ENCODE measurements at regions not wholly inside any gene's neighbourhood (a gene's known extent, or its start where the extent isn't known, plus 50 kb on each side); places are given as distances from the start of the nearest gene placed in this dataset.
A peak's percentile ranks its signal among the peaks of the same experiment; 100 is the strongest.

DNA sequence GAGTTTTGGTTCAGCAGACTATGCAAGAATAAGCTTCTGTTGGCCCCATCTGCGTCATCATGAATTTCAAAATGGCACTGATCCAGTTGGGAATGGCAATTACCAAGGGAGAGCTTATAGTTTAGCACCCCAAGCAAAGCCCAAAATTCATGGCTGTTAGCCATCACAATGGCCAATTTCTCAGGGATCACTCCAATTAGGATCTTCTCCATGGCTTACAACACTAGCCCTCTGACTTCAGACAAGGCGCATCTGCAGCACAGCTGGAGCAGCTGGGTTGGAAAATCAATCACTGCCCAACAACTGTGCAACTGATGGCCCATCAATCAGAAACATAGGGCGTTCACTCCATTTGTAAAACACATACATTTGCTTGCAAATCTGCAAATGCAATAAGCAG, 273.6 kb downstream of the SRBD1 start:
- H3K27ac ChIP-seq (ENCODE audit: low read length), result no peak overlapping the region

DNA sequence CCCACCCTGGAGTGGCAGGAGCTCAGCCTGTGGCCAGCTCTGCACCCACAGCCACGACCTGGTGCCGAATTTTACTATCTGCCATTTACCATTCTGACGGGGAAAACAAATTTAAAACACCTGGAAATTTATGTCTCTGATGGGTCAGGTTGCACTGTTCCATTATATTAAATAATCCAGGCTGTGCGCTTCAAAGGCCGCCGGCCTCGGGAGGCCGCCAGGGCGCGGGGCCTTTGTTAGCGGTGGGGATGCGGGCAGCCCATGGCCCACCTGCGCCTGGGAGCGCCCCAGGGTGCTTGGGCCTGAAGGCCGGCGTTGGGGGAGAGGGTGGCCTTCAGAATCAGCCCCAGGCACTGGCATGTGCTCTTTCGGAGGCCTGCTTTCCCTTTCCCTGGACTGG, 276.9 kb downstream of the SRBD1 start:
- Histone ChIP-seq H3K4me3 (ENCODE audit: low read length) (no peak overlapping the region), H3K9me3 (replicated peaks; ENCODE audit: control insufficient read depth, low read depth, low read length) (no peaks in the 10 kb centered on the region), H3K27ac (ENCODE audit: low read length) (no peak overlapping the region), H3K4me1 (ENCODE audit: control insufficient read depth, insufficient read depth, low read length) (peaks cover 46% of the 10 kb centered on the region), H3K36me3 (ENCODE audit: control insufficient read depth, insufficient read depth, low read length) (no peaks in the 10 kb centered on the region), H3K27me3 (ENCODE audit: control insufficient read depth, insufficient read depth, low read length) (peaks cover 11% of the 10 kb centered on the region)
- no peak for DNase-seq
- WGBS (ENCODE audit: insufficient coverage), result 78% methylated on average over 13 of the region's 17 CpGs

More for the DNA sequence above, 273.6 kb downstream of the SRBD1 start:
- 41% methylated on average over 3 of the region's 3 CpGs for WGBS (ENCODE audit: insufficient coverage)
- no peaks in the 10 kb centered on the region for H3K9me3 ChIP-seq (replicated peaks; ENCODE audit: control insufficient read depth, low read depth, low read length)
- H3K4me1 ChIP-seq (ENCODE audit: control insufficient read depth, insufficient read depth, low read length), result peaks cover 33% of the 10 kb centered on the region
- no peak overlapping the region for H3K4me3 ChIP-seq (ENCODE audit: low read length)
- DNase-seq, result peak; percentile 95
- H3K36me3 ChIP-seq (ENCODE audit: control insufficient read depth, insufficient read depth, low read length), result no peaks in the 10 kb centered on the region
- H3K27me3 ChIP-seq (ENCODE audit: control insufficient read depth, insufficient read depth, low read length), result peaks cover 16% of the 10 kb centered on the region

DNA sequence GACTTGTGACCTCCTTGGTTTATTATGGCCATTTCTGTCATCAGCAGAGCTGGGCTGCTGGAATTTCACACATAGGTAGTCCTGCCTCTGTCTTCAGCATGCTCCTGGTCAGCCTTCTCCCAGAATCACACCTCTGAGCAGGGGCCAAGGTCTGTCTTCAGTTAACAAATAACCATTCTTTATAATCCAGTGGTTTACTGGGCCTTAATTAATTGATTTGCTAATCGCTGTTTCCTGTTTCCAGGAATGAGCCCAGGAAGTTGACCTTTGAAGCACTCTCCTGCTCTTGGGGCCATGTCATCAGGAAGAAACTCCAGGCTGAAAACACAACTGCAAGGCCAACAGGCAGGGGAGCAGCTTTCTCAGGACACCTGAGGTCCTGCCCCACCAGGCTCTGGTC, 278.5 kb downstream of the SRBD1 start:
- H3K9me3 ChIP-seq (replicated peaks; ENCODE audit: control insufficient read depth, low read depth, low read length), result no peaks in the 10 kb centered on the region
- no peak for DNase-seq
- peaks cover 10% of the 10 kb centered on the region for H3K27me3 ChIP-seq (ENCODE audit: control insufficient read depth, insufficient read depth, low read length)
- no CpG with 5 or more reads among the region's 1 CpG for WGBS (ENCODE audit: insufficient coverage)
- peaks cover 40% of the 10 kb centered on the region for H3K4me1 ChIP-seq (ENCODE audit: control insufficient read depth, insufficient read depth, low read length)
- no peaks in the 10 kb centered on the region for H3K36me3 ChIP-seq (ENCODE audit: control insufficient read depth, insufficient read depth, low read length)
- no peak overlapping the region for H3K4me3 ChIP-seq (ENCODE audit: low read length)
- no peak overlapping the region for H3K27ac ChIP-seq (ENCODE audit: low read length)

DNA sequence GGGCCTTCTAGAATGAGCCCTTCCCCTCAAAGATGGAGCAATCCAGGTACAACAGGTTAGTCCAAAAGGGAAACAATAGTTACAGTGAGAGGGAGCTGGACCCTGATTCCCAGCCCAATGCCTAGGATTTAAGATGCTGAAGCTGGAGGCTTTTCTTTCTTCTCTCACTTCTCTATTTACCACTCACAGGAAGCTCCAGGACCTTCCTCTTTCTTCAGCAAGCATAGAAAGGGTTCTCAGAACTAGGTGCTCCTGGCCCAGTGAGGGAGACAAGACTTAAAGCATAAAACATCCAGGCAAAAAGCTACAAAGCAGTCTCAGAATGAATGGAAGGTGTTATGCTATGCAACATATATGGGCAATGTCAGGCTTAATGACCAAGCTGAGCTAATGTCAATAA, 279.0 kb downstream of the SRBD1 start:
- Histone ChIP-seq H3K9me3 (replicated peaks; ENCODE audit: control insufficient read depth, low read depth, low read length) (no peaks in the 10 kb centered on the region), H3K27me3 (ENCODE audit: control insufficient read depth, insufficient read depth, low read length) (peaks cover 11% of the 10 kb centered on the region), H3K4me3 (ENCODE audit: low read length) (no peak overlapping the region), H3K4me1 (ENCODE audit: control insufficient read depth, insufficient read depth, low read length) (peaks cover 37% of the 10 kb centered on the region), H3K36me3 (ENCODE audit: control insufficient read depth, insufficient read depth, low read length) (no peaks in the 10 kb centered on the region), H3K27ac (ENCODE audit: low read length) (no peak overlapping the region)
- DNase-seq, result no peak

DNA sequence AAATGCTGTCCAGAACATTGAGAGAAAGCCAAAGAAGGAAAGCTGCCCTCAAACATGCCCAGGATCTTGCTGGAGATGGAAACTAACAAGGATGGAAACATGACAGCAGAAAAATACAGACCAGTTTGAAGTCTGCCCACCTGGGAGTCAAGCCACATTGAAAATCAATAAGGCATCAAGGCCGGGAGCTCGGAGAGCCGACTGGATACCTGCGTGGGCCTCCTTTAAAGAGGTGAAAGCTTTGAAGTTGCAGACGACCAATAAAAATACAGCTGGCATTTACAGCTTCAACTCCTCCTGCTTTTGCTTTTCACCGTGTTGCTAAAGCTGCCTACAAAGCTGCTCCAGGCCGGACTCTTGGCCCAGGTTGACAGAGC, 279.7 kb downstream of the SRBD1 start:
- Histone ChIP-seq H3K9me3 (replicated peaks; ENCODE audit: control insufficient read depth, low read depth, low read length) (no peaks in the 10 kb centered on the region), H3K27ac (ENCODE audit: low read length) (no peak overlapping the region), H3K4me1 (ENCODE audit: control insufficient read depth, insufficient read depth, low read length) (peaks cover 31% of the 10 kb centered on the region), H3K27me3 (ENCODE audit: control insufficient read depth, insufficient read depth, low read length) (peaks cover 11% of the 10 kb centered on the region), H3K4me3 (ENCODE audit: low read length) (no peak overlapping the region), H3K36me3 (ENCODE audit: control insufficient read depth, insufficient read depth, low read length) (no peaks in the 10 kb centered on the region)
- no peak for DNase-seq
- 46% methylated on average over 7 of the region's 7 CpGs for WGBS (ENCODE audit: insufficient coverage)

DNA sequence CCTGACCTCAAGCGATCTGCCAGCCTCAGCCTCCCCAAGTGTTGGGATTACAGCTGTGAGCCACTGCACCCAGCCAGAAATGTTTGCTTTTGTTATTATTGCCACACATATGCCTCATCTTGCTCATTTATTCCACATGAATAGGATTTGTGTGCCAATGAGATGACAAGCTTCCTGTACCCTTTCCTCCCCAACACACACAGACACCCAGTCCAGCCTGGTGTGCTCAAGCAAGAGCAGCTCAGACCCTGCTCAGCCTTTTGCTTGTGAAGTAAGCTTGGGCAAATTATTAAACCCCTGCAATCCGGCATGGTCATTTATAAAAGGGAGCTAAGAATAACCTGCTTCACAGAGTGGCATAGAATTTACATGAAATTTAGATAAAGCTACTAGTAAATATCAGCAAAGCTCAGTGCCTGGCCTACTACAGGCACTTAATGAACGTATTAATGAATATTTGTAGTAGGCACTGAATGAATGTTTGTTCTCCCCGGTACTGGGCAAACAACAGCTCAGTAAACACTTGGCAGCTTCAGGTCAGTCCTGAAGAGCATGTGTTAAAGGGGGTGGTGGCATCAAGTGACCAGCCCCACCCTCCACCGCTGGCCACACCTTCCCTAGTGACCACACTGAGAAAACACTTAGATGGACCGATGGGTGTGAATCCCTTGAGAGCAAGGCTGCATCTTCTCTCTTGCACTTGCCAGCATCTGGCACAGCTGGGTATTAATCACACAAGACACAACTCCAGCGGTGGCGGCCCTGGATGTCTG, 280.2 kb downstream of the SRBD1 start:
- H3K4me1 ChIP-seq (ENCODE audit: control insufficient read depth, insufficient read depth, low read length), result peaks cover 25% of the 10 kb centered on the region
- H3K9me3 ChIP-seq (replicated peaks; ENCODE audit: control insufficient read depth, low read depth, low read length), result no peaks in the 10 kb centered on the region
- no peak overlapping the region for H3K27ac ChIP-seq (ENCODE audit: low read length)
- H3K27me3 ChIP-seq (ENCODE audit: control insufficient read depth, insufficient read depth, low read length), result peaks cover 11% of the 10 kb centered on the region
- H3K36me3 ChIP-seq (ENCODE audit: control insufficient read depth, insufficient read depth, low read length), result no peaks in the 10 kb centered on the region
- no peak overlapping the region for H3K4me3 ChIP-seq (ENCODE audit: low read length)
- DNase-seq, result peak; percentile 36
- WGBS (ENCODE audit: insufficient coverage), result 49% methylated on average over 4 of the region's 8 CpGs

DNA sequence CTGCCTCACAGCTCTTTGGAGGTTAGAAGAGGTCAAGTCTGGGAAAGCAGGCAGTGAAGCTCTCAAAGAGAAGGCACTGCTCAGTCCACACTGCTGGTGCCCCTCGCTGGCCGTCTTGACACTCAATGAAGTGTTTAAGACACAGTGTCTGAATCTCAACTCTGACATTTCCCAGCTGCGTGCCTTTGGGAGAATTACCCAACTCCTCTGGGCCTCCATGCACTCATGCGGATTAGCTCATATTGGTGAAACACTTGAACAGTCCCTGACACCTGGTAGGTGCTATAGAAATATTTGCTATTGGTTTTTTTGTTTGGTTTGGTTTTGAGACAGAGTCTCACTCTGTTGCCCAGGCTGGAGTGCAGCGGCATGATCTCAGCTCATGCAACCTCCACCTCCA, 281.0 kb downstream of the SRBD1 start:
- no peak for DNase-seq
- WGBS (ENCODE audit: insufficient coverage), result 62% methylated on average over 4 of the region's 5 CpGs
- no peaks in the 10 kb centered on the region for H3K36me3 ChIP-seq (ENCODE audit: control insufficient read depth, insufficient read depth, low read length)
- no peak overlapping the region for H3K4me3 ChIP-seq (ENCODE audit: low read length)
- H3K9me3 ChIP-seq (replicated peaks; ENCODE audit: control insufficient read depth, low read depth, low read length), result no peaks in the 10 kb centered on the region
- H3K27ac ChIP-seq (ENCODE audit: low read length), result no peak overlapping the region
- peaks cover 10% of the 10 kb centered on the region for H3K27me3 ChIP-seq (ENCODE audit: control insufficient read depth, insufficient read depth, low read length)
- H3K4me1 ChIP-seq (ENCODE audit: control insufficient read depth, insufficient read depth, low read length), result peaks cover 25% of the 10 kb centered on the region

DNA sequence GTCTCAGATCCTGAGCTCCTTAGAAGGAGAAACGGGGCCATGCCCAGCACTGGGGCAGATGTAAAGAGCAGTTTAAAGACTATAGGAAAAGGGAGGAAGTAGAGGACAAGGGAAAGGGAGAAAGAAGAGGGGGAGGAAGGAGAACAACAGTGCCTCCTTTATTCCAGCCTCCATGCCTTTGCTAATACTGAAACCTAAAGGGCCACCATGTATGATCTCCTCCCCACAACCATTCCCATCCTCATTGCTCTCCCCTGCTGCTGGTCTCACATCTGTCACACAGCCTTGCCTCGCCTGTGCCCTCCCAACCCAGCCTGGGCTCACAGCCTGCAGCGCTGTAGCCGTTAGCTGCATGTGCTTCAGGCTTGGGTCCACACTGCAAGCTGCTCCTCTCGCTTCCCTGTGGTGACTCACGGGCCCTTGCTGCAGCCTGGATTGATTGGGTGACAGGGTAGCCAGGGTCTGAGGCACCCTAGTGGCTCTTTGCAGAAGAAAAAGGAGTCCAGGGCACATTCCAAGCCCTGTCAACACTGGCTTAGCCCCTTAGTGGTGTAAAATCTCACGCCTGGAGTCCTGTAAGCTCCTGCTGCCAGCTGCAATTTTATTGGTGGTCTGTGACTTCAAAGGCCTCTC, 281.9 kb downstream of the SRBD1 start:
- no peak for DNase-seq
- WGBS (ENCODE audit: insufficient coverage), result 78% methylated on average over 7 of the region's 7 CpGs
- no peaks in the 10 kb centered on the region for H3K9me3 ChIP-seq (replicated peaks; ENCODE audit: control insufficient read depth, low read depth, low read length)
- no peak overlapping the region for H3K4me3 ChIP-seq (ENCODE audit: low read length)
- peaks cover 25% of the 10 kb centered on the region for H3K4me1 ChIP-seq (ENCODE audit: control insufficient read depth, insufficient read depth, low read length)
- H3K27me3 ChIP-seq (ENCODE audit: control insufficient read depth, insufficient read depth, low read length), result peaks cover 6% of the 10 kb centered on the region
- H3K36me3 ChIP-seq (ENCODE audit: control insufficient read depth, insufficient read depth, low read length), result no peaks in the 10 kb centered on the region
- no peak overlapping the region for H3K27ac ChIP-seq (ENCODE audit: low read length)

DNA sequence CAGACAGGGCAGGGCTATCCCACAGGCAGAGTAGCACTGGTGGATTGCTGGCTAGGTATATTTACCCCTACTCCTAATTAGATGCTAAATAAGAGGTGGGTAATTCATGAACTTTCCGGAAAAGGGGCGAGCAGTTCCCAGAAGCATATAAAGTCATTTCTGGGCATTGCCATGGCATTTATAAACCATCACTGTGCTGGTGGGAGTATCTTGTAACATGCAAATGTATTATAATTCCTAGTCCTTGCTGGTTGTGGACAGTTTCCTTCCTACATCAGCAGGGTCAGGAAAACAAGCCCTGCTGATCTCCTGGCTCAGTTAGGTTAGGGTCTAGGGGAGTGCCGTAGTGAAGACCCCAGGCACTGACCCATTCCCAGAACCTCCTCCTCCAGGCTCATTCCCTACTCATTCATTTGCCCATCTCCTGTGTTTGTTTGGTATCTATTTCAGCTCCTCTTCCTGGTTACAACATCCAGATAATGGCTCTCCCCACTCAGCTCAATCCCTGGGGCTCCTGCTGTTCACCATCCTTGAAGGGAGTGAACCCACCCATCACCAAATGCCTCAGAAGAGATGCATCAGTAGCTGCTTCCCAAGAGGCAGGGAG, 282.7 kb downstream of the SRBD1 start:
- peaks cover 22% of the 10 kb centered on the region for H3K4me1 ChIP-seq (ENCODE audit: control insufficient read depth, insufficient read depth, low read length)
- no CpG with 5 or more reads among the region's 3 CpGs for WGBS (ENCODE audit: insufficient coverage)
- no peak overlapping the region for H3K27ac ChIP-seq (ENCODE audit: low read length)
- peaks cover 6% of the 10 kb centered on the region for H3K9me3 ChIP-seq (replicated peaks; ENCODE audit: control insufficient read depth, low read depth, low read length)
- no peak overlapping the region for H3K4me3 ChIP-seq (ENCODE audit: low read length)
- DNase-seq, result no peak
- no peaks in the 10 kb centered on the region for H3K36me3 ChIP-seq (ENCODE audit: control insufficient read depth, insufficient read depth, low read length)
- H3K27me3 ChIP-seq (ENCODE audit: control insufficient read depth, insufficient read depth, low read length), result peaks cover 7% of the 10 kb centered on the region

DNA sequence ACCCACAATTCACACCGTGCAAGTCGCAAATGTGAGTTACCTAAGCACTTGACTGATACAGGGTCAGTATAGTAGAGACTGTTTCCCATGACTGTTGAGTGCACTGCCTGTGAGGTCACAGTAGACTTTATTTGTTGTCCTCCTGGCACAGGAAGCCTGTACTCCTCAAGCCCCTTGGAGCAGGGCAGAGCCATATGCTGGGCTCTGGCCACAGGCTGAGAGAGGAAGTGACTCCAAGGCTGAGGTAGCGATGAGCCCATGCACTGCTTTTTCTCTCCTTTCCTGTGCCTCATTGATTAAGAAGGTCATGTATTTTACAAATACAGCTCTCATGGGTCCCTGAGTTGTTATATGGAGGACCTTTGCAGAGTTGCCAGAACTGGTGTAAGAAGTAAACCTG, 287.7 kb downstream of the SRBD1 start:
- no peaks in the 10 kb centered on the region for H3K4me1 ChIP-seq (ENCODE audit: control insufficient read depth, insufficient read depth, low read length)
- H3K27me3 ChIP-seq (ENCODE audit: control insufficient read depth, insufficient read depth, low read length), result peaks cover 6% of the 10 kb centered on the region
- peaks cover 8% of the 10 kb centered on the region for H3K9me3 ChIP-seq (replicated peaks; ENCODE audit: control insufficient read depth, low read depth, low read length)
- no peak for DNase-seq
- no peaks in the 10 kb centered on the region for H3K36me3 ChIP-seq (ENCODE audit: control insufficient read depth, insufficient read depth, low read length)
- no peak overlapping the region for H3K27ac ChIP-seq (ENCODE audit: low read length)
- 94% methylated on average over 3 of the region's 3 CpGs for WGBS (ENCODE audit: insufficient coverage)
- H3K4me3 ChIP-seq (ENCODE audit: low read length), result no peak overlapping the region

Data from muscle of leg (tissue), 3 donors.